Stomach (tissue), 8 donors: ENCODE measurements at regions not wholly inside any gene's neighbourhood (a gene's known extent, or its start where the extent isn't known, plus 50 kb on each side); places are given as distances from the start of the nearest gene placed in this dataset.

Experiments used
- DNase-seq, 2 donors: peaks; one replicate each; pipeline versions ENCODE4 v3.0.0 to v3.0.0-alpha.2; 2013 to 2019
- H3K27ac ChIP-seq, 5 donors: fragments of 200-600 bp in 4 of 5; sonication (generic) in 4 of 5; one replicate each; pipeline ENCODE4 v1.5.1; 2013 to 2019; ENCODE audit warnings: mild to moderate bottlenecking in 1 of 5, moderate library complexity in 1 of 5
- H3K27me3 ChIP-seq, 3 donors: fragments of 200-600 bp; sonication (generic); one replicate each; pipeline ENCODE4 v1.5.1; 2017 to 2019; ENCODE audit warnings: mixed run types in 1 of 3
- H3K36me3 ChIP-seq, 4 donors: fragments of 200-600 bp; sonication (generic); 1 replicate in 3 of 4; 2 replicates in 1 of 4; pipeline ENCODE4 v1.5.1; 2016 to 2019
- H3K4me1 ChIP-seq, 4 donors: fragments of 200-600 bp; sonication (generic); one replicate each; pipeline ENCODE4 v1.5.1; 2016 to 2019
- H3K4me3 ChIP-seq, 4 donors: fragments of 200-600 bp; sonication (generic) in 3 of 4; one replicate each; pipeline ENCODE4 v1.5.1; 2016 to 2019; ENCODE audit warnings: mild to moderate bottlenecking in 1 of 4
- H3K9me3 ChIP-seq, 4 donors: fragments of 200-600 bp; sonication (generic); one replicate each; pipeline ENCODE4 v1.5.1; 2016 to 2019
- CTCF ChIP-seq, 7 experiments: fragments of 450-650 bp in 4 of 7; fragments of 200-600 bp in 3 of 7; sonication (generic) in 3 of 7; IDR thresholded peaks; one replicate each; pipeline ENCODE4 v1.5.1; 2016 to 2019; ENCODE audit warnings: antibody characterized with exemption in 7 of 7, control low read depth in 2 of 7, mild to moderate bottlenecking in 1 of 7
- EP300 ChIP-seq: sonication (generic); formaldehyde crosslinking; IDR thresholded peaks from one replicate; pipeline ENCODE4 v1.6.1; 2017; ENCODE audit warnings: antibody characterized with exemption
- POLR2A ChIP-seq, 4 donors: fragments of 450-650 bp; IDR thresholded peaks; one replicate each; pipeline ENCODE4 v1.6.1; 2016; ENCODE audit warnings: antibody characterized with exemption in 4 of 4, control low read depth in 2 of 4, mild to moderate bottlenecking in 1 of 4, moderate library complexity in 1 of 4
- POLR2AphosphoS5 ChIP-seq, 3 donors: sonication (generic); formaldehyde crosslinking; IDR thresholded peaks; one replicate each; pipeline ENCODE4 v1.6.1; 2016; ENCODE audit warnings: antibody characterized with exemption in 3 of 3
- WGBS, 5 donors: extraction: QIAGEN DNeasy Blood & Tissue Kit in 3 of 5; methylation state at CpG; one replicate each; pipeline versions ENCODE4 v1.1.5 to v1.1.7; 2013 to 2018; 5-methylcytosine and 5-hydroxymethylcytosine counted together
- intact Hi-C: fragments of 100-400 bp; cut with DNase I; formaldehyde crosslinking; loops from one replicate; pipeline ENCODE4 v1.15.1; 2023; ENCODE audit warnings: low total_unique reads
- donor health status: healthy with polysubstance abuse.
- donor health status: Bipolar disorder and iron deficiency.
- donor health status: healthy.

- 75 to 88% (median 79%) methylated on average over 5 of the region's 5 CpGs for WGBS, 5 donors
- intact Hi-C loops = no loop called here
- peak in 1 of 2 donors; percentile 17 for DNase-seq
- H3K4me3 ChIP-seq = no peak overlapping the region
- no peaks in the 10 kb centered on the region for H3K4me1 ChIP-seq
- H3K9me3 ChIP-seq = no peaks in the 10 kb centered on the region
- H3K27ac ChIP-seq = no peak overlapping the region
- H3K36me3 ChIP-seq = no peaks in the 10 kb centered on the region
- no peak for TF ChIP-seq CTCF (IDR thresholded peaks at IDR 0.05)
- no peak for TF ChIP-seq EP300
- no peak for TF ChIP-seq POLR2A (IDR thresholded peaks at IDR 0.05)
- TF ChIP-seq POLR2AphosphoS5 (IDR thresholded peaks at IDR 0.05) = no peak
- H3K27me3 ChIP-seq = no peaks in the 10 kb centered on the region
Measured at GRCh38 chr1:190578017-190578416, 100.4 kb upstream of the BRINP3 start.

DNA sequence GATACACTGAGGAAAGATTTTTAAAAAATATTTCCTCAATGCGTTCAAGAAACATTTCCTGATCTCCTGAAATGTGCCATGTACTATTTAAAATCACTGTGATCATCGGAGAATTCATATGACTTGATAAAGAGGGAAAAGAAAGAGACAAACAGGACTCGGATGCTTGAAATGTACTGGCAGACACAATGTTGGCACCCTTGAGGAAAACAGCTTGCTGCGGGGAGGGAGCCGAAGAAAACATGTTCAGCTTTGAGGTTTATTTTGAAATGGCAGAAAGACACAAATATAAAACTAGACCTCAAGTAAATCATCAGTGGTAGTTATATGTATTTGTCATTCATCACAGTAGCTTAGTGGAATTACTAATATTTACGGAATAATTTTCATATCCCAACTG, 100.9 kb upstream of the BRINP3 start:
- Histone ChIP-seq H3K9me3 (no peaks in the 10 kb centered on the region), H3K4me3 (no peak overlapping the region), H3K27me3 (no peaks in the 10 kb centered on the region), H3K36me3 (no peaks in the 10 kb centered on the region), H3K4me1 (no peaks in the 10 kb centered on the region), H3K27ac (no peak overlapping the region)
- WGBS, 5 donors = 71 to 86% (median 81%) methylated on average over 6 of the region's 6 CpGs
- DNase-seq = no peak
- no peak for TF ChIP-seq EP300
- TF ChIP-seq POLR2AphosphoS5 (IDR thresholded peaks at IDR 0.05) = no peak
- TF ChIP-seq POLR2A (IDR thresholded peaks at IDR 0.05) = no peak
- TF ChIP-seq CTCF (IDR thresholded peaks at IDR 0.05) = no peak
- intact Hi-C loops = no loop called here

GRCh38 chr1:190579552-190580193, 102.0 kb upstream of the BRINP3 start:
- Histone ChIP-seq H3K36me3 (no peaks in the 10 kb centered on the region), H3K27me3 (no peaks in the 10 kb centered on the region), H3K27ac (no peak overlapping the region), H3K4me3 (no peak overlapping the region), H3K9me3 (no peaks in the 10 kb centered on the region), H3K4me1 (no peaks in the 10 kb centered on the region)
- no peak for DNase-seq
- TF ChIP-seq EP300 = no peak
- no peak for TF ChIP-seq CTCF (IDR thresholded peaks at IDR 0.05)
- TF ChIP-seq POLR2AphosphoS5 (IDR thresholded peaks at IDR 0.05) = no peak
- no peak for TF ChIP-seq POLR2A (IDR thresholded peaks at IDR 0.05)
- 24 to 48% (median 28%) methylated on average over 1 of the region's 1 CpG for WGBS, 5 donors
- intact Hi-C loops = no loop called here

DNA sequence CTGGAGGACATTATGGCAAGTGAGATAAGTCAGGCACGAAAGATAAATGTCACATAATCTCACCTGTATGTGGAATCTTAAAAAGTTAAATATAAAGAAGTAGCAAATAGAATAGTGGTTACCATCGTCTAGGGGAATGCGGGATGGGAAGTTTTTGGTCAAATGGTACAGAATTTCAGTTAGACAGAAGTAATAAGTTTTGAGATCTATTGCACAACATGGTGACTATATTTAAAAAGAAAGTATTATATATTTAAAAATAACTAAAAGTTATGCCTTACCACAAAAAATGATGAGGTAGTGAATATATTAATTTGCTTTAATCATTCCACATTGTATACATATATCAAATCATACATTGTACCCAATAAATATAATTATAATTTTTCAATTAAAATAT, 106.2 kb upstream of the BRINP3 start:
- no peak overlapping the region for H3K4me3 ChIP-seq
- DNase-seq = no peak
- H3K9me3 ChIP-seq = no peaks in the 10 kb centered on the region
- no peaks in the 10 kb centered on the region for H3K4me1 ChIP-seq
- no peaks in the 10 kb centered on the region for H3K27me3 ChIP-seq
- intact Hi-C loops = no loop called here
- TF ChIP-seq POLR2AphosphoS5 (IDR thresholded peaks at IDR 0.05) (no peak), EP300 (no peak), POLR2A (IDR thresholded peaks at IDR 0.05) (no peak), CTCF (IDR thresholded peaks at IDR 0.05) (no peak)
- no peaks in the 10 kb centered on the region for H3K36me3 ChIP-seq
- 80 to 87% (median 83%) methylated on average over 3 of the region's 3 CpGs for WGBS, 5 donors
- no peak overlapping the region for H3K27ac ChIP-seq
